Large intestine (tissue), 3 donors: ENCODE measurements at regions not wholly inside any gene's neighbourhood (a gene's known extent, or its start where the extent isn't known, plus 50 kb on each side); places are given as distances from the start of the nearest gene placed in this dataset.
A peak's percentile ranks its signal among the peaks of the same experiment; 100 is the strongest.

Source experiments
- DNase-seq, 2 donors: peaks; one replicate each; pipeline versions ENCODE4 v3.0.0 to v3.0.0-alpha.2; 2013
- H3K27ac ChIP-seq: one replicate; pipeline ENCODE4 v1.5.1; 2013; ENCODE audit warnings: low read length
- H3K27me3 ChIP-seq: 2 replicates; pipeline ENCODE4 v1.6.1; 2013; ENCODE audit warnings: low read length; ENCODE audit not compliant: control insufficient read depth, insufficient read depth
- H3K36me3 ChIP-seq: 2 replicates; pipeline ENCODE4 v1.6.1; 2013; ENCODE audit warnings: low read length; ENCODE audit not compliant: control insufficient read depth, insufficient read depth
- H3K4me1 ChIP-seq: one replicate; pipeline ENCODE4 v1.6.1; 2013; ENCODE audit warnings: low read length; ENCODE audit not compliant: control insufficient read depth, insufficient read depth
- H3K4me3 ChIP-seq: one replicate; pipeline ENCODE4 v1.5.1; 2013; ENCODE audit warnings: low read length
- H3K9me3 ChIP-seq: one replicate; pipeline ENCODE4 v1.6.1; 2013; ENCODE audit warnings: mild to moderate bottlenecking, low read depth, low read length, moderate library complexity; ENCODE audit not compliant: control insufficient read depth
- WGBS: methylation state at CpG from one replicate; pipeline ENCODE4 v1.1.5; 2013; ENCODE audit warnings: low lambda C conversion rate; ENCODE audit not compliant: insufficient coverage; 5-methylcytosine and 5-hydroxymethylcytosine counted together

GRCh38 chr4:27703771-27704170 is 843.1 kb downstream of the STIM2 start:
- no peak overlapping the region for H3K27ac ChIP-seq
- H3K4me3 ChIP-seq = no peak overlapping the region
- no CpG with 5 or more reads among the region's 4 CpGs for WGBS

GRCh38 chr4:27711041-27711440 is 850.4 kb downstream of the STIM2 start:
- no peaks in the 10 kb centered on the region for H3K27me3 ChIP-seq
- no peak overlapping the region for H3K4me3 ChIP-seq
- no peaks in the 10 kb centered on the region for H3K4me1 ChIP-seq
- no peak for DNase-seq
- H3K9me3 ChIP-seq = no peaks in the 10 kb centered on the region
- WGBS = no CpG with 5 or more reads among the region's 3 CpGs
- H3K27ac ChIP-seq = no peak overlapping the region
- no peaks in the 10 kb centered on the region for H3K36me3 ChIP-seq

More at GRCh38 chr4:27703771-27704170, 843.1 kb downstream of the STIM2 start:
- no peak for DNase-seq
- Histone ChIP-seq H3K27me3 (no peaks in the 10 kb centered on the region), H3K9me3 (no peaks in the 10 kb centered on the region), H3K36me3 (no peaks in the 10 kb centered on the region), H3K4me1 (no peaks in the 10 kb centered on the region)

GRCh38 chr4:27714073-27714472 is 853.4 kb downstream of the STIM2 start:
- Histone ChIP-seq H3K27ac (no peak overlapping the region), H3K9me3 (no peaks in the 10 kb centered on the region), H3K36me3 (no peaks in the 10 kb centered on the region), H3K27me3 (no peaks in the 10 kb centered on the region), H3K4me3 (no peak overlapping the region), H3K4me1 (no peaks in the 10 kb centered on the region)
- DNase-seq = no peak
- WGBS = no CpG with 5 or more reads among the region's 1 CpG

GRCh38 chr4:27716693-27717430 is 856.2 kb downstream of the STIM2 start:
- Histone ChIP-seq H3K27me3 (no peaks in the 10 kb centered on the region), H3K4me1 (no peaks in the 10 kb centered on the region), H3K4me3 (no peak overlapping the region), H3K36me3 (no peaks in the 10 kb centered on the region), H3K27ac (no peak overlapping the region), H3K9me3 (no peaks in the 10 kb centered on the region)
- DNase-seq = no peak
- 40% methylated on average over 1 of the region's 3 CpGs for WGBS

GRCh38 chr4:27717431-27717755 is 856.8 kb downstream of the STIM2 start:
- DNase-seq = no peak
- H3K4me3 ChIP-seq = no peak overlapping the region
- no peaks in the 10 kb centered on the region for H3K4me1 ChIP-seq
- no peaks in the 10 kb centered on the region for H3K27me3 ChIP-seq
- H3K36me3 ChIP-seq = no peaks in the 10 kb centered on the region
- WGBS = 80% methylated on average over 3 of the region's 4 CpGs
- no peaks in the 10 kb centered on the region for H3K9me3 ChIP-seq
- no peak overlapping the region for H3K27ac ChIP-seq

- Histone ChIP-seq H3K36me3 (no peaks in the 10 kb centered on the region), H3K4me1 (no peaks in the 10 kb centered on the region), H3K9me3 (no peaks in the 10 kb centered on the region), H3K27ac (no peak overlapping the region), H3K4me3 (no peak overlapping the region), H3K27me3 (no peaks in the 10 kb centered on the region)
- 89% methylated on average over 3 of the region's 4 CpGs for WGBS
- no peak for DNase-seq
These were observed 859.5 kb downstream of the STIM2 start for GRCh38 chr4:27720010-27720766.

GRCh38 chr4:27721193-27721592 is 860.6 kb downstream of the STIM2 start:
- H3K4me1 ChIP-seq = no peaks in the 10 kb centered on the region
- DNase-seq = no peak
- WGBS = 100% methylated on average over 1 of the region's 8 CpGs
- no peaks in the 10 kb centered on the region for H3K9me3 ChIP-seq
- no peaks in the 10 kb centered on the region for H3K27me3 ChIP-seq
- H3K36me3 ChIP-seq = no peaks in the 10 kb centered on the region
- H3K27ac ChIP-seq = no peak overlapping the region
- no peak overlapping the region for H3K4me3 ChIP-seq

- Histone ChIP-seq H3K27ac (no peak overlapping the region), H3K9me3 (no peaks in the 10 kb centered on the region), H3K27me3 (no peaks in the 10 kb centered on the region), H3K36me3 (no peaks in the 10 kb centered on the region), H3K4me3 (no peak overlapping the region), H3K4me1 (no peaks in the 10 kb centered on the region)
- no peak for DNase-seq
- 100% methylated on average over 1 of the region's 3 CpGs for WGBS
These were observed 868.3 kb downstream of the STIM2 start for GRCh38 chr4:27728892-27729291.

- H3K9me3 ChIP-seq = no peaks in the 10 kb centered on the region
- no peaks in the 10 kb centered on the region for H3K36me3 ChIP-seq
- no peaks in the 10 kb centered on the region for H3K4me1 ChIP-seq
- DNase-seq = no peak
- no peaks in the 10 kb centered on the region for H3K27me3 ChIP-seq
- H3K27ac ChIP-seq = no peak overlapping the region
- no peak overlapping the region for H3K4me3 ChIP-seq
These were observed 882.2 kb downstream of the STIM2 start for GRCh38 chr4:27742816-27743215.

GRCh38 chr4:27759611-27760575 is 899.3 kb downstream of the STIM2 start:
- H3K4me3 ChIP-seq = no peak overlapping the region
- no peaks in the 10 kb centered on the region for H3K4me1 ChIP-seq
- DNase-seq = peak in 1 of 2 donors; percentile 1
- no peaks in the 10 kb centered on the region for H3K27me3 ChIP-seq
- WGBS = 79% methylated on average over 7 of the region's 11 CpGs
- H3K27ac ChIP-seq = no peak overlapping the region
- no peaks in the 10 kb centered on the region for H3K36me3 ChIP-seq
- H3K9me3 ChIP-seq = no peaks in the 10 kb centered on the region
